WTC11 (cell line): ENCODE measurements at regions not wholly inside any gene's neighbourhood (a gene's known extent, or its start where the extent isn't known, plus 50 kb on each side); places are given as distances from the start of the nearest gene placed in this dataset.

Experiments used
- CTCF ChIP-seq: fragments of 200-600 bp; IDR thresholded peaks from 2 replicates; pipeline ENCODE4 v1.8.0; 2022; ENCODE audit warnings: antibody characterized with exemption
- MAX ChIP-seq: sonication (generic); formaldehyde crosslinking; IDR thresholded peaks from 2 replicates; pipeline ENCODE4 v1.8.0; 2022; ENCODE audit warnings: mild to moderate bottlenecking, missing genetic modification reagents
- MLX ChIP-seq: sonication (generic); formaldehyde crosslinking; IDR thresholded peaks from 2 replicates; pipeline ENCODE4 v1.8.1; 2023; ENCODE audit warnings: mild to moderate bottlenecking, missing genetic modification reagents, moderate library complexity
- MXD4 ChIP-seq: fragments of 250-450 bp; sonication (Bioruptor Pico); IDR thresholded peaks from 2 replicates; pipeline ENCODE4 v1.8.0; 2021; ENCODE audit warnings: mild to moderate bottlenecking, moderate library complexity, borderline replicate concordance
- NR2C2 ChIP-seq: sonication (generic); formaldehyde crosslinking; IDR thresholded peaks from 2 replicates; pipeline ENCODE4 v1.8.0; 2022; ENCODE audit warnings: mild to moderate bottlenecking, missing genetic modification reagents
- OVOL2 ChIP-seq: fragments of 250-450 bp; sonication (Bioruptor Pico); IDR thresholded peaks from 2 replicates; pipeline ENCODE4 v1.9.0; 2021; ENCODE audit warnings: mild to moderate bottlenecking, borderline replicate concordance
- SP1 ChIP-seq: sonication (generic); formaldehyde crosslinking; conservative IDR thresholded peaks from 2 replicates; pipeline ENCODE4 v1.8.1; 2022; ENCODE audit warnings: missing genetic modification reagents
- TCF7 ChIP-seq: sonication (generic); formaldehyde crosslinking; IDR thresholded peaks from 2 replicates; pipeline ENCODE4 v1.8.0; 2022; ENCODE audit warnings: mild to moderate bottlenecking, low read depth, missing genetic modification reagents, moderate library complexity
- TEAD4 ChIP-seq: sonication (generic); formaldehyde crosslinking; IDR thresholded peaks from 2 replicates; pipeline ENCODE4 v1.8.0; 2022; ENCODE audit warnings: mild to moderate bottlenecking, missing genetic modification reagents
- TP53 ChIP-seq: sonication (generic); formaldehyde crosslinking; IDR thresholded peaks from 2 replicates; pipeline ENCODE4 v1.8.1; 2023; ENCODE audit warnings: mild to moderate bottlenecking, missing genetic modification reagents
- ZBTB43 ChIP-seq: sonication (generic); formaldehyde crosslinking; IDR thresholded peaks from 2 replicates; pipeline ENCODE4 v1.8.1; 2023; ENCODE audit warnings: mild to moderate bottlenecking, missing genetic modification reagents
- ZNF121 ChIP-seq: sonication (generic); formaldehyde crosslinking; IDR thresholded peaks from 2 replicates; pipeline ENCODE4 v1.8.0; 2023; ENCODE audit warnings: missing genetic modification reagents
- TF ChIP-seq, protein P1 (sequence below): sonication (generic); formaldehyde crosslinking; IDR thresholded peaks from 2 replicates; pipeline ENCODE4 v1.8.1; 2022; ENCODE audit warnings: low read depth, missing genetic modification reagents, borderline replicate concordance

DNA sequence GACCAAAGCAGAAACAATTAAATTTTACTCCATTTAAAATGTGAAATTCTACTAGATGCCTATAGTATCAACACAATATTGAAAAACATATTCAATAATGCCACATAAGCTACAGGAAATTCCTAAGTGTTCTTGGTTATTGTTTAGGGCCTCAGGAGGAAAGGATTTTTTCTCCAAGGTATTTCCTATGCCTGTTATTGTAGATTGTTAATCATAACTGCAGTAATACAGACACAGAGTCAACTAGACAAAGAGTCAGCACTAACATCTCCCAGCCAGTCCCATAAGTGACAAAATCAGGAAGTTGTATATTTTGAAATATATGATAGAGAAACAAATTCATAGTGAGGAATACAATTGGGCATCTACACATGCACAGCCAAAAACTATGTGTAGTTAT is 782.7 kb upstream of the KIF2B start:
- TF ChIP-seq NR2C2 (CRISPR knock-in tag) (no peak), CTCF (no peak), OVOL2 (CRISPR knock-in tag) (no peak), ZBTB43 (CRISPR knock-in tag) (no peak), SP1 (CRISPR knock-in tag) (no peak), MAX (no peak), MXD4 (no peak), TCF7 (CRISPR knock-in tag) (no peak), MLX (CRISPR knock-in tag) (no peak), ZNF121 (CRISPR knock-in tag) (no peak), TP53 (CRISPR knock-in tag) (no peak), TEAD4 (CRISPR knock-in tag) (no peak)
- TF ChIP-seq, protein P1, sequence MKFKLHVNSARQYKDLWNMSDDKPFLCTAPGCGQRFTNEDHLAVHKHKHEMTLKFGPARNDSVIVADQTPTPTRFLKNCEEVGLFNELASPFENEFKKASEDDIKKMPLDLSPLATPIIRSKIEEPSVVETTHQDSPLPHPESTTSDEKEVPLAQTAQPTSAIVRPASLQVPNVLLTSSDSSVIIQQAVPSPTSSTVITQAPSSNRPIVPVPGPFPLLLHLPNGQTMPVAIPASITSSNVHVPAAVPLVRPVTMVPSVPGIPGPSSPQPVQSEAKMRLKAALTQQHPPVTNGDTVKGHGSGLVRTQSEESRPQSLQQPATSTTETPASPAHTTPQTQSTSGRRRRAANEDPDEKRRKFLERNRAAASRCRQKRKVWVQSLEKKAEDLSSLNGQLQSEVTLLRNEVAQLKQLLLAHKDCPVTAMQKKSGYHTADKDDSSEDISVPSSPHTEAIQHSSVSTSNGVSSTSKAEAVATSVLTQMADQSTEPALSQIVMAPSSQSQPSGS = no peak
